ENCODE measurements at regions not wholly inside any gene's neighbourhood (a gene's known extent, or its start where the extent isn't known, plus 50 kb on each side); places are given as distances from the start of the nearest gene placed in this dataset.

DNA sequence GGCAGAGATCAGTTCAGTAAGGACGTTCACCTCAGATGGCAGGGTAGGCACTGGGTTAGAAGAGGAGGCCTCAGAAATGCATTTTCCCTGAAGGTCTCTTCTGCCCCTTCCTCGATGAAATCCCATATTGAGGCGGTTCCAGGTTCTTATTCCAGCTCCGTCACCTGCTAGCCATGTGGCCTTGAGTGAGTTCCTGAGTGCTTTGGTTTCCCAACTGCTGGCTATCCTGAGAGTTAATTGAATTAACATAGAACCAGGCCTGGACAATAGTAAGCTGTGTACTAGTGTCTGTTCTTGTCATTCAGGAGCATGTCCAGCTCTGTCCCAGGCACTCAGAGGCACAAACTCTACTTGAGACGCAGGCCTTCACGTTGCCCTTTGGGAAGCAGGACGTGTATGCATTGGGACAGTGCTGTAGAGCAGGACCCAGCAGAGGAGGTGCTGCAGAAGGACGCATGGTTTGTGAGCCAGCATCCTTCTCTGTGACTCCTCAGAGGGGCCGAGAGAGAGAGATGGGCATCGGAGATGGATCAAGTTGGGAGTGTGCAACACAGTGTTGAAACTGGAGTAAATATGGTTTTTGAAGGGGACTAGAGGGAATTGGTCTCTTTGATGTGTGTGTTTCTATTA, 114.2 kb downstream of the ASB7 start:
- H3K36me3 ChIP-seq, result no peaks in the 10 kb centered on the region
- H3K27me3 ChIP-seq, result no peaks in the 10 kb centered on the region
- no peak for DNase-seq
- no peaks in the 10 kb centered on the region for H3K9me3 ChIP-seq
- H3K4me3 ChIP-seq, result no peak overlapping the region

DNA sequence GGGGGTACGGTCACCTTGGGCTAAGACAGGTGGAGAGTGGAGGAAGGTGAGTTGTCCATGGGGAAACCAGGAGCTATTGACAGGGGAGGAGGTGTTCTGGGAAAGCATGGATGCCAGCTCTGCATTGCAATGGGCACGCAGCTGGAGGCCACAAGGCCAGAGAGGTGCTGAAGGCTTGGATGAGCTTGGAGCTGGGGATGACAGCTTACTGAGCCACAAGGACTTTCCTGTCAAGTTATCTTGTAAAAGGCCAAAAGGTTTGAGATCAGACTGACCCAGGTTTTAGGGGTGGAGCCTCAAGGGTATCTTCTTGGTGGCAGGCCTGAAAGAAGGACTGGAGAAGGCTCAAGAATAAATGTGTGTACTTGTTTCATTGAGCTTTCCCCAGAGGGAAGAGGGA, 115.2 kb downstream of the ASB7 start:
- H3K4me3 ChIP-seq, result no peak overlapping the region
- DNase-seq, result no peak

DNA sequence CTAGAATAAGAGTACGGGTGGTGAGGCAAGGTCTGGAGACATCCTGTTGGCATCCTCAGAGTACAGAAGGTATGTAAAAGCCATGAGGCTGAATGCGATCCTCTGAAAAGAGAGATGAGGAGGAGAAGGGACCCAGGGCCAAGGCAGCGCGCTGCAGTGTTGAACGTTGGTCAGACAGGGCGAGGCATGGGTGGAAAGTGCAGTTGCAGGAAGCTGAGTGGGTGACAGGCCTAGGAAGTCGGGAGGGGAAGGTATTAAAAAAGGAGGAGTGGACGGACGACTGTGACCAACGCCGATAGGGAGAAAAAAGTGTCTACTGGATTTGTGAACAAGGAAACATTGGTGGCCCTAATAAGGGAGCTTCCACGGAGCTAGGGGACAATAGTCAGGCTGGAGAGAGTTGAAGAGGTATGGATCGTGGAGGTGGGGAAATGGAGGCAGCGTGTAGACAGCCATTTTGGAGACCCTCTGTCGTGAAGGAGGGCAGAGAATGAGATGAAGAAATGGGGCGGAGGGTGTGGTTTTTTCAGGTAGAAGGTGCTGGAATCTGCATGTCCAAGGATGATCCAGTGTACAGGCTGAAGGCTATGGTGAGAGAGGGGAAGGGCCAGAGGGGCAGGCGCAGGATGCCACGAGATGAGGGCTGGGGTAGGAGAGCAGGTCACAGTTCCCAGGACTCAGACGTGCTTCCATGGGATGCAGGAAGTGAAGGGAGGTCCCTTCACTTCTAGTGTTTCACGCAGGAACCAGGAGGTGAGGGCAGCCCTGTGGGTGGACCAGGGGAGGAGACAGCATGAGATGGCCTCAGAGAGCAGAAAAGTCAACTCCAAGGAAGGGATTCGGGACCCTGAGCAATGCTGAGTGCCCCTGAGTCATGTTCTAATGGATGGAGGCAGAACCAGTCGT, 115.9 kb downstream of the ASB7 start:
- H3K36me3 ChIP-seq, result no peaks in the 10 kb centered on the region
- H3K27me3 ChIP-seq, result no peaks in the 10 kb centered on the region
- H3K4me3 ChIP-seq, result no peak overlapping the region
- no peak for DNase-seq
- H3K9me3 ChIP-seq, result no peaks in the 10 kb centered on the region

More for the DNA sequence above, 115.2 kb downstream of the ASB7 start:
- H3K9me3 ChIP-seq, result no peaks in the 10 kb centered on the region
- H3K36me3 ChIP-seq, result no peaks in the 10 kb centered on the region
- no peaks in the 10 kb centered on the region for H3K27me3 ChIP-seq

DNA sequence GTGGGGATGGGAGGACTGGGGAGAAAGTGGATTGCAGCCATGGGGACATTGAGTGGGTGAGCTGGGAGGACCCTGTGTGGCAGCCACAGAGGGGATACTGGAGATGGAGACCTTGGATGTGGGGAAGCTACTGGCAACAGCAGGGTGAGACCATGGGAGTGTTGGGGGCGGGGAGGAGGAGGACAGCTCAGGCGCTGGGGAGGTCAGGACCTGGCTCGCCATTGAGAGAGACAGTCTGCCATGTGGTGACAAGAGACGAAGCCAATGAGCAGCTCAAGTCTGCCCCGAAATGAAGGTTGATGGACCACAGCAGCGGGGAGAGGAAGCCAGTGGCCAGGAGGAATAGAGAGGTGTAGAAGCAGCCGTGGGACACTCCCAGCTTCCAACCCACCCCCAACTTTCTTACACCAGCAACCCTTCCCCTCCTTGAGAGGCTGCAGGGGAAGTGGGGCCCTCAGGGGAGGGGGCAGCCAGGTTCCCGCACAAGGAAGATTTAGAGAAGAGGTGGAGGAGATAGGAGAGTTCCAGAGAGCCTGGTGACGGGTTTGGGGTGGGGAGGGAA, 118.1 kb downstream of the ASB7 start:
- H3K4me3 ChIP-seq, result no peak overlapping the region
- DNase-seq, result no peak
- H3K27me3 ChIP-seq, result no peaks in the 10 kb centered on the region
- no peaks in the 10 kb centered on the region; the same call in 1 of the 2 replicates for H3K36me3 ChIP-seq
- H3K9me3 ChIP-seq, result no peaks in the 10 kb centered on the region

DNA sequence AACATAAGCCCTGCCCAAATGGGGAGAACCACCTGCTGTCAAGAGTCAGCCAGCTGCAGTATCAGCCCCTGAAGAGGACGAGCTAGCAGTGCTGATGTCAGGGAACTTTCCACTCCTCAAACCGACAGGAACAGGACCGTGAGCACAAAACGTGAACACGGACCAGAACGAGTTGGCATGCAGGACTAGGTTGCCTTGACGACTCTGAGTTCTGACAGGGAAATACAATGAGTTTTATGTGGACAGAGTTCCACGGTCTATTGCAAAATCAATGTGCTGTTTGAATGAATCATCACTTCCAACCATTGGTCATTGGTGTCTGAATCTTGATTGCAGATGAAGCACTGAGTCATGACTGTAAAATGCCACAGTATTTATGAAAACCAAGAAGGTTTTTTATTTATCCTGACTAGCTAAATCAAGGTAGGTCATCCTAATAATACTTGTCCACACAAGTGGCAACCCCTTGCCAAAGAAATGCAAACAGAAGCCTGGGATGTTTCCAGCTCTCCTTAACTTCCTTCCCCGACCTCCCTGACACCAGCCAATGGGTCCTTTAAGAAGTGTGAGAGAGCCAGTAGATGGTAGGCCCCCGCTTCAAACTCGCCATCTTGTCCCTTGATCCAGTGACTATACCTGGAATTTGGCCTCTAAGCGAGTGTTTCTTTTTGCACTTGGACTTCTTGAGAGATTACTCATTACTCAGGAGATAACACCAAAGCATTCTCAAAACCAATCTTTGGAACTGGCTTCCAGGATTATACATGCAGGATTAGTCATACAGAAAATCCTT, 119.6 kb downstream of the ASB7 start:
- Histone ChIP-seq H3K36me3 (no peaks in the 10 kb centered on the region; the same call in 1 of the 2 replicates), H3K4me3 (no peak overlapping the region), H3K27me3 (no peaks in the 10 kb centered on the region), H3K9me3 (no peaks in the 10 kb centered on the region)
- DNase-seq, result peak; percentile 94

DNA sequence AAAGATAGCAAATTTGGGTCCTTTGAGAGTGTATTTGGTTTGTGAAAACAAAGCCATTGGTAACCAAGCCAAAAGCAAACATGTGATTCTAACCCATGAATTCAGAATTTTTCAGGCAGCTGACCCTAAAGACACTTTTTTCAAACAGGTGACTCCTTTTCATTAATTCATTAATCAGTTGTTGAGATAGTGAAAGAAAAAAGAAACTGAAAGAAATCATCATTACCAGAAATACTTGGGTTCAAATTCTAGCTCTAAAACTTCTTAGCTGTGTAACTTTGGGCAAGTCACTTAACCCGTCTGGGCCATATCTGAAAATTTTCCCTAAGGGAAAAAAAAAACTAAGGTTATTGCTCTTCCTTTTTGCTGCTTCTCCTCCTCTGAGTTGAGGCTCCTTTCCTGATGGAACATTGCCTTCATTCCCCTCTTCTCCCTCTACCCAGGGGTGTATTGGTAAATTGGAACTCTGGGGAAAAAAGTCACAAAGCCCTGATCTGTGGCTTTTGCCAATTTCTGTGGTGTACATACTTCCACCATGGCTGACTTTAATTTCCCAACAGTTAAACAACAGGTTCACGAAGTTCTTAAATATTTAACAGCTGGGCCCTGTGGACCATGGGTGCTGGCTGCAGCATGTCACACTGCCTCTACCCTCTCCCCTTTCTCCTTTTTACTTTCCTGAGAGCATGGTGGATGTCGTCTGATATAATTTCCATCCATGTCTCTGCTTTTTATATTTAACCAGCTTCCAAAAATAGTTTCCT, 120.3 kb downstream of the ASB7 start:
- no peaks in the 10 kb centered on the region for H3K9me3 ChIP-seq
- H3K27me3 ChIP-seq, result no peaks in the 10 kb centered on the region
- no peak overlapping the region for H3K4me3 ChIP-seq
- DNase-seq, result no peak
- H3K36me3 ChIP-seq, result no peaks in the 10 kb centered on the region; the same call in 1 of the 2 replicates

DNA sequence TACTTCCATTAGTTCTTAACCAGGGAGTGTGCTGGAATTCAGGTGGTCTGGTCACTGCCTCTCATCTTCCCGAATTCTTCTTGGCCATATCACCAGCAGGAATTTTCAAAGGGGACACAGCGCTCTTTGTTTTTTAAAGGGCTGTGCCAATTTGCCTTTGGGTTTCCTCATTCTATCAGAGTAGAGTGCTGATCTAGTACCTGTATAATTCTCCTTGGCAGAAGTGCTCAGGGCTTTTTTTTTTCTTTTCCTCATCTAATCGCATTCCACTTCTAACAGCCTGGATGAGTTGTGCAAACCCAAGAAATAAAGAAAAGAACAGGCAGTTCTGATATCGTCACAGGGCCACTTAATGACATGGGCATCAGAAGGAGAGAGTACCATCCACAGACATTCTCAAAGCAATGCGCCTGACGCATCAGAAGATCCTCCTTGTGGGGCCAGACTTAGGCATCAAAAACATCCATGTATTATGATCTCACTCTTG, 121.0 kb downstream of the ASB7 start:
- H3K9me3 ChIP-seq, result no peaks in the 10 kb centered on the region
- no peak overlapping the region for H3K4me3 ChIP-seq
- DNase-seq, result no peak

DNA sequence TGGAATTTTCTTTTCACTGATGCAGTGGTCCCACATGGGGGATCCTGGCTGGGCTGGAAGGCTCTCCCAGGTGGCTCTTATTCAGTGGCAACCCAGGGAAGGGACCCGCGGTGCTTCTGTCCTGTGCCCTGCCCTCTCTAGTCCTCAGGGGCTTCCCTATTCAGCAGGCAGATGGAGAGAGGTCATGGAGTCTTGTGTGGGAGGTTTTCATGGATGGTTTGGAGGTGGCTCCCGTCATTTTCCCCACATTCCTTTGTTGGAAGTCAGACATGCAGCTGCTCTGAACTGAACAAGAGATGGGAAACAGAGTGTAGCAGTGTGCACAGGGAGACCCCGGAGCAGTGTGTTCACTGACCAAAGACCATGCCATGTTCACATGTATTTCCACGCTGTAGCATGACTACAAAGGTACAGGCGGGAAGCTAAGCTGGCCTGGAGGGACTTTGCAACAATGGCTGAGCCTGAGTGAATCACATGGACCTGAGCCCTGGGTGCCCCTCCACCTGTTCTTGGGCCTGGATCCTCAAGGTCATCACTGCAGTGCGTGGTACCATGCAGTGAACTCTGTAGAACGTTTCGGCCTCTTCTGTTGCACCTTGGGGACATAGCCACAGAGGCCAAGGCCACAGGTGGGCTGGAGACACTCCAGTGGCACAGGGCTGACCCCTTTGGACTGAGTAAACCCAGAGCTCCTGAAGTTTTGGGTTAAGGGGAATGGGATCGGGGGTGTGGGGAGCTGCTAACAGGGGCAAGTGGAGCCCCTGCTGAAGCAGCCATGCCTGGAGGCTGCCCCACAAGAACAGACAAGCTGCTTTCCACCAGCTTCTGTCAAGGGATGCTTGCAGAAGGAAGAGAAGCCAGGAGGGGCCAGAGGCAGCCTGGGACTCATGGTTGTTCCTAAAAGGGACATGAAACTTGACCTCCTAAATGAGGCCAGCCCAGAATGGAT, 123.0 kb downstream of the ASB7 start:
- no peaks in the 10 kb centered on the region for H3K9me3 ChIP-seq
- no peaks in the 10 kb centered on the region; the same call in 1 of the 2 replicates for H3K36me3 ChIP-seq
- DNase-seq, result no peak
- no peak overlapping the region for H3K4me3 ChIP-seq
- H3K27me3 ChIP-seq, result no peaks in the 10 kb centered on the region

More for the DNA sequence above, 121.0 kb downstream of the ASB7 start:
- Histone ChIP-seq H3K27me3 (no peaks in the 10 kb centered on the region), H3K36me3 (no peaks in the 10 kb centered on the region; the same call in 1 of the 2 replicates)

DNA sequence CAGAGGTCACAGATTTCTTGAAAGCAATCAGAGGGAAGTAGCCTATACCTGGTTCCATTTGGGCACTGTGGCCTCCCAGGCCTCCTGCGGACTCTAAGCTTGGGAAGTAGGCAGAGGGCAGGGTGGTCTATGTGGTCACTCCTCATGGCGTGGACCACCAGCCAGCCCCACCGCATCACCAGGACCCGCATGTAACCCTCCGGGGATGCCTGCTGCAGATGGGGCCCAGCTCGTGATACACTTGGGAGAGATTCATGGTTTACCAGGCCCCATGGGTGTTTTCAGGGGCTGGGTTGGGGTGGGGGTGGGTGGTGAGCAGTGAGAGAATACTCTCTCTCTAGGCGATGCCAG, 123.7 kb downstream of the ASB7 start:
- no peak for DNase-seq
- no peaks in the 10 kb centered on the region; the same call in 1 of the 2 replicates for H3K36me3 ChIP-seq
- H3K9me3 ChIP-seq, result no peaks in the 10 kb centered on the region
- H3K27me3 ChIP-seq, result no peaks in the 10 kb centered on the region
- no peak overlapping the region for H3K4me3 ChIP-seq

DNA sequence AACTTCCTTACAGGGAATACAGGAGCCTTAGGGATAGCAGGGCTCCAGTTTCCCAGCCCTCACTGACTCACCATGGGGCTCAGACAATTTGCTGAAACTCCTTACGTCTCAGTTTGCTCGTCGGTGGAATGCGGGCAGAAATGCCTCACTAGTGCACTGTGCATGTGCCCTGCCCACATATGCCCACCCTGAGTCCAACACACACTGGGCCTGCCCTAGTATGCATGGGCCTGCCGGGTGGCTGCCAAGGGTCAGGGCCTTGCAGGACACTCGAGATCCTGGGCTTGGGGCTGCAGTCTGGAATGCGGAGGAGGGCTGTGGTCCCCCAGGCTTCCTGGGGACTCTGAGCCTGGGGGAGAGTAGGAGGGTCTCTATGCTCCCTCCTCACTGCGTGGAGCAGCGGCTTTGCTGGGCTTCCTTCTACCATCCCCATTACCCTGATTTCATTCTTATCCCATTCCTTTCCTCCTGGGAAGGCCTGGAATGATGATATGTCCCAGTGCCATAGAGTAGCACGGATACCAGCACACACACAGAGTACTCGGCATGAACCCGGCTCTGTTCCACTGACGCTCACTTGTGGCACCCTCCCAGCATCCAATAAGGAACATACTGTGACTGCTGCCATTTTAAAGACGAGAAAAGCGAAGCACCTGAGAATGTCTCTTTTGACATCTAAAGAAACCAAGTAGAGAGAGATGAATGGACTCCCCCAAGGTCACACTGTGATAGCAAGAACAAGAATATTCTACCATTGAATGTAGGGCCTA, 124.2 kb downstream of the ASB7 start:
- no peak overlapping the region for H3K4me3 ChIP-seq
- no peaks in the 10 kb centered on the region; the same call in 1 of the 2 replicates for H3K36me3 ChIP-seq
- H3K27me3 ChIP-seq, result no peaks in the 10 kb centered on the region
- no peak for DNase-seq
- no peaks in the 10 kb centered on the region for H3K9me3 ChIP-seq

DNA sequence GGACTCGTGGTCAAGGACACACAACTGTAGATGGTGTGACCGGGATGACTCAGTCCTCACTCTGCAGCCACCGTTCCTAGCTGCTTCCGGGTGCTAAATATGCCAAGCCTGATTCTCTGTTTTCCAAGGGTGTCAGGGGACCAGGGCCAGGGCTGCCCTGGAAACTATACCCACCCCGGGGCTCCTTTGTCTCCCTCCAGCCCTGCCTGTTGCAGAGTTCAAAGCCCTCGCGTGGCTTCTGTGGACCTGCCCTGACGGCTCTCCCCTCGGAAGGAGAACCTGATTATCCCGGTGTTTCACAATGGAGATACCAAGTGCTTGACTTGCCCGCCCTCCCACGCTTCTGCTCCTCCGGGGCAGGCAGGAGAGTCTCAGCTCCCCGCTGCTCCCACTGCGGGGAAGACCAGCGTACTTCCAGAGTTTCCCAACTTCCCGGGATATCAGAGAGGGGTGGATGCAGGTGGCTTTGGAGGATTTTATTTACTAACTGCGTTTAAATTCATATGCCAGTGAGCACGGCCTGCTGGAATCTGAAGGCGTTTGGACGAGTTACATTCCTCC, 125.0 kb downstream of the ASB7 start:
- Histone ChIP-seq H3K27me3 (no peaks in the 10 kb centered on the region), H3K9me3 (no peaks in the 10 kb centered on the region), H3K4me3 (no peak overlapping the region), H3K36me3 (no peaks in the 10 kb centered on the region; the same call in 1 of the 2 replicates)
- no peak for DNase-seq

DNA sequence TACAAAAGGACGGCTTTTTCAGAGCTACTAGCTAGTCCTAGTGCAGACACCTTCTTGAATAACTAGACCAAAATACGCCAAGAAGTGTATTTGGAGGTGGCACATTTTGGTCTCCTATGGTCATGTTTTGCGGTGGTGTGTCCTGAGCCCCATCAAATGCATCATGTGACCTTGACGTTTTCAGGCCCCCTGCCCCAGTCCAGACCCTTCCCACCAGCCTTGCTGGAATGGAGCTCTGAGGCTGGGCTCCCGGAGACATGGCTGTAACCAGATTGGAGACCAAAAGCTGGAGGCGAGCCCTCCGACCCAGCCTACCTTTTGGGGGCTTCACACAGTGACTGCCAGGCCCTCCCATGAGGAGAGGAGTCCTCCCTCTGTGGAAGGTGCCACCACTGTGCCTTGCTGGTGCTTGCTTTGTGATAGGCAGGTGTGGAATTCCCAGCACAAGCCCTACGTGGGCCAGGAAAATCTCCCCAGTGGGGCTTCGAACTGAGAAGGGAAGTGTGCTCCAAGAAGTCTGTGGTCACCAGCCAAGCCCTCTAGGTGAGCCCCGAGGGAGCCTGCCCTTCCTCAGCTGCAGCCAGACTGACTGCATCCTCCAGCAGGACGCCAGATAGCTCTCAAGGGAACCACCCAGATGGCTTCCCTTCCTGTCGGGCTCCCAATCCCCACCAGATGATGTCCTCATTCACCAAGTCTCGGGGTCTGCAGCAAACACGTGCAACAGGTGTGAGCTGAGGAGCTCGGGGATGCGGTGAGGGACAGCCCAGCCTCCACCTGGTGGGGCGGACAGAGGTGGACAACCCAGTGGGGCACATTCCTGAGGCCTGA, 126.2 kb downstream of the ASB7 start:
- no peaks in the 10 kb centered on the region for H3K9me3 ChIP-seq
- no peak for DNase-seq

DNA sequence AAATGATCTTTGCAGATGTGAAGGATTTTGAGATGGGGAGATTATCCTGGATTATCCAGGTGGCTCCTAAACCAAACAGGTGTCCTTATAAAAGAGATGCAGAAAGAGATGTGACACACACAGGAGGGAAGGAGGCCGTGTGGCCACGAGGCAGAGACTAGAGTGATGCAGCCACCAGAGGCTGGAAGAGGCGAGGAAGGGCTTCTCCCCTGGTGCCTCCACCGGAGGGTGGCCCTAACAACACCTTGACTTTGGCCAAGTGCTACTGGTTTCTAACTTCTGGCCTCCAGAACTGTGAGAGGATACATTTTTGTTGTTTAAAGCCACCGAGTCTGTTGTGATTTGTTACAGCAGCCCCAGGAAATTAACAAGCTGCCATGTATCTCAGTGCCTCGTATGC, 127.1 kb downstream of the ASB7 start:
- no peak overlapping the region for H3K4me3 ChIP-seq
- peaks cover 4% of the 10 kb centered on the region for H3K36me3 ChIP-seq
- peaks cover 7% of the 10 kb centered on the region for H3K9me3 ChIP-seq
- no peaks in the 10 kb centered on the region for H3K27me3 ChIP-seq
- DNase-seq, result no peak

More for the DNA sequence above, 126.2 kb downstream of the ASB7 start:
- no peaks in the 10 kb centered on the region for H3K27me3 ChIP-seq
- H3K4me3 ChIP-seq, result no peak overlapping the region
- H3K36me3 ChIP-seq, result no peaks in the 10 kb centered on the region; the same call in 1 of the 2 replicates
